Occipital lobe (tissue), 1 donor: ENCODE measurements at regions not wholly inside any gene's neighbourhood (a gene's known extent, or its start where the extent isn't known, plus 50 kb on each side); places are given as distances from the start of the nearest gene placed in this dataset.
"Not testable (repeated sequence)": the region's sequence is repeated elsewhere in the genome, so short reads cannot be mapped to it uniquely, and the experiment has no call there.

Source experiments
- DNase-seq: peaks from one replicate; lab custom pipeline; 2025; lab: John Stamatoyannopoulos, UW

GRCh38 chr14:71238835-71239234, 331.6 kb downstream of the PCNX1 start:
- DNase-seq = no peak

GRCh38 chr14:71240171-71240570, 332.9 kb downstream of the PCNX1 start:
- DNase-seq = no peak

- no peak for DNase-seq
These were observed 333.7 kb downstream of the PCNX1 start for GRCh38 chr14:71240866-71241520.

- DNase-seq = peak; percentile 54
These were observed 335.0 kb downstream of the PCNX1 start for GRCh38 chr14:71242237-71242748.

GRCh38 chr14:71243697-71244096, 336.4 kb downstream of the PCNX1 start:
- no peak for DNase-seq

- no peak for DNase-seq
These were observed 337.1 kb downstream of the PCNX1 start for GRCh38 chr14:71244341-71244740.

GRCh38 chr14:71245659-71246361, 338.6 kb downstream of the PCNX1 start:
- DNase-seq = no peak

- DNase-seq = no peak
These were observed 339.3 kb downstream of the PCNX1 start for GRCh38 chr14:71246539-71246938.

- no peak for DNase-seq
These were observed 339.8 kb downstream of the PCNX1 start for GRCh38 chr14:71247106-71247505.

- no peak for DNase-seq
These were observed 340.9 kb downstream of the PCNX1 start for GRCh38 chr14:71248194-71248593.

GRCh38 chr14:71250347-71250746, 343.1 kb downstream of the PCNX1 start:
- DNase-seq = no peak

GRCh38 chr14:71250791-71251190, 343.5 kb downstream of the PCNX1 start:
- DNase-seq = no peak

GRCh38 chr14:71254091-71254719, 346.9 kb downstream of the PCNX1 start:
- not testable (repeated sequence) for DNase-seq

GRCh38 chr14:71261206-71261605, 353.9 kb downstream of the PCNX1 start:
- no peak for DNase-seq

- no peak for DNase-seq
These were observed 355.2 kb downstream of the PCNX1 start for GRCh38 chr14:71262441-71262840.

- no peak for DNase-seq
These were observed 357.0 kb downstream of the PCNX1 start for GRCh38 chr14:71264260-71264659.

GRCh38 chr14:71267007-71267513, 359.8 kb downstream of the PCNX1 start:
- no peak for DNase-seq

- no peak for DNase-seq
These were observed 360.4 kb downstream of the PCNX1 start for GRCh38 chr14:71267691-71268090.

GRCh38 chr14:71270111-71270510, 362.9 kb downstream of the PCNX1 start:
- no peak for DNase-seq

GRCh38 chr14:71271166-71271945, 364.1 kb downstream of the PCNX1 start:
- no peak for DNase-seq

- no peak for DNase-seq
These were observed 366.1 kb downstream of the PCNX1 start for GRCh38 chr14:71273366-71273765.

GRCh38 chr14:71284048-71284447, 376.8 kb downstream of the PCNX1 start:
- DNase-seq = no peak
